Prostate gland (tissue), 2 donors: ENCODE measurements at regions not wholly inside any gene's neighbourhood (a gene's known extent, or its start where the extent isn't known, plus 50 kb on each side); places are given as distances from the start of the nearest gene placed in this dataset.

Experiments used
- POLR2AphosphoS5 ChIP-seq: sonication (generic); formaldehyde crosslinking; IDR thresholded peaks from one replicate; pipeline ENCODE4 v1.6.1; 2017; ENCODE audit warnings: antibody characterized with exemption
- TF ChIP-seq, protein P1 (sequence below), 4 experiments: fragments of 200-600 bp in 2 of 4; fragments of 450-650 bp in 2 of 4; sonication (generic) in 2 of 4; IDR thresholded peaks; 1 replicate in 3 of 4; 2 replicates in 1 of 4; pipeline ENCODE4 v1.5.1; 2016 to 2019; ENCODE audit warnings: antibody characterized with exemption in 4 of 4, mild to moderate bottlenecking in 2 of 4, moderate library complexity in 2 of 4

DNA sequence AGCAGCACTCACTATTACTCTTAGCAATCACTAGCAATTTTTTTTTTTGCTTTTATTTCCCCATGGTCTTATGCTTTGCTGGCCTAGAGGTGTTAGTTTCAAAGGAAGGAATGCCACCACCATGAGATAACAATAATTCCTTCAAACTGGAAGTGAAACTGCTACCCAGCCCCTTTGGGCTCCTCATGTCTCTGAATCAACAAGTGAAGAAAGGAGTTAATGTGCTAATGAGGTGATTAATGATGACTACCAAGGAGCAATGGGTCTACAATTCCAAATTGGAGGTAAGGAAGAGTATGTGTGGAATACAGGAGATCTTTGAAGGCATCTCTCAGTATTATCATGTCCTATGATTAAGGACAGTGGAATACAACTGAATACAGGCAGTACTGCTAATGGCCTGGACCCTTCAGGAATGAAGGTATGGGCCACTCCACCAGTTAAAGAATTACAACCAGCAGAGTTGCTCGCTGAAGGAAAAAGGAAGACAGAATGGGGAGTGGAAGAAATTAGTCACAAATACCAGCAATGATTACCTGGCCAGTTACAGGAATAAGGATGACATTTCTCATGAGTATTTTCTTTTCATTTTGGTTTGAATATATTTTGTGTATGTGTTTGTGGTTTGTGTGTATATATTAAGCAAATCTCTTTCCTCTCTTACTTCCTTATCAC, 652.9 kb downstream of the ADGRL2 start:
- TF ChIP-seq, protein P1, sequence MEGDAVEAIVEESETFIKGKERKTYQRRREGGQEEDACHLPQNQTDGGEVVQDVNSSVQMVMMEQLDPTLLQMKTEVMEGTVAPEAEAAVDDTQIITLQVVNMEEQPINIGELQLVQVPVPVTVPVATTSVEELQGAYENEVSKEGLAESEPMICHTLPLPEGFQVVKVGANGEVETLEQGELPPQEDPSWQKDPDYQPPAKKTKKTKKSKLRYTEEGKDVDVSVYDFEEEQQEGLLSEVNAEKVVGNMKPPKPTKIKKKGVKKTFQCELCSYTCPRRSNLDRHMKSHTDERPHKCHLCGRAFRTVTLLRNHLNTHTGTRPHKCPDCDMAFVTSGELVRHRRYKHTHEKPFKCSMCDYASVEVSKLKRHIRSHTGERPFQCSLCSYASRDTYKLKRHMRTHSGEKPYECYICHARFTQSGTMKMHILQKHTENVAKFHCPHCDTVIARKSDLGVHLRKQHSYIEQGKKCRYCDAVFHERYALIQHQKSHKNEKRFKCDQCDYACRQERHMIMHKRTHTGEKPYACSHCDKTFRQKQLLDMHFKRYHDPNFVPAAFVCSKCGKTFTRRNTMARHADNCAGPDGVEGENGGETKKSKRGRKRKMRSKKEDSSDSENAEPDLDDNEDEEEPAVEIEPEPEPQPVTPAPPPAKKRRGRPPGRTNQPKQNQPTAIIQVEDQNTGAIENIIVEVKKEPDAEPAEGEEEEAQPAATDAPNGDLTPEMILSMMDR (IDR thresholded peaks at IDR 0.05) = no peak
- TF ChIP-seq POLR2AphosphoS5 = no peak
